A673 (cell line): ENCODE measurements at regions not wholly inside any gene's neighbourhood (a gene's known extent, or its start where the extent isn't known, plus 50 kb on each side); places are given as distances from the start of the nearest gene placed in this dataset.

Source experiments
- EZH2 ChIP-seq: fragments of 200-600 bp; sonication (generic); IDR thresholded peaks from 2 replicates; pipeline ENCODE4 v1.6.1; 2017; ENCODE audit warnings: borderline replicate concordance, low read depth, mild to moderate bottlenecking, mixed read lengths, antibody characterized with exemption, low read length; ENCODE audit not compliant: poor library complexity, severe bottlenecking
- TF ChIP-seq, protein P1 (sequence below): fragments of 300-800, 200-600 bp; sonication (generic); conservative IDR thresholded peaks from 2 replicates; pipeline ENCODE4 v1.5.1; 2017; ENCODE audit warnings: low read depth, mild to moderate bottlenecking, antibody characterized with exemption, low read length, moderate library complexity, mixed read lengths

GRCh38 chr12:111308473-111308872 lies 60.4 kb downstream of the PHETA1 start:
- TF ChIP-seq, protein P1, sequence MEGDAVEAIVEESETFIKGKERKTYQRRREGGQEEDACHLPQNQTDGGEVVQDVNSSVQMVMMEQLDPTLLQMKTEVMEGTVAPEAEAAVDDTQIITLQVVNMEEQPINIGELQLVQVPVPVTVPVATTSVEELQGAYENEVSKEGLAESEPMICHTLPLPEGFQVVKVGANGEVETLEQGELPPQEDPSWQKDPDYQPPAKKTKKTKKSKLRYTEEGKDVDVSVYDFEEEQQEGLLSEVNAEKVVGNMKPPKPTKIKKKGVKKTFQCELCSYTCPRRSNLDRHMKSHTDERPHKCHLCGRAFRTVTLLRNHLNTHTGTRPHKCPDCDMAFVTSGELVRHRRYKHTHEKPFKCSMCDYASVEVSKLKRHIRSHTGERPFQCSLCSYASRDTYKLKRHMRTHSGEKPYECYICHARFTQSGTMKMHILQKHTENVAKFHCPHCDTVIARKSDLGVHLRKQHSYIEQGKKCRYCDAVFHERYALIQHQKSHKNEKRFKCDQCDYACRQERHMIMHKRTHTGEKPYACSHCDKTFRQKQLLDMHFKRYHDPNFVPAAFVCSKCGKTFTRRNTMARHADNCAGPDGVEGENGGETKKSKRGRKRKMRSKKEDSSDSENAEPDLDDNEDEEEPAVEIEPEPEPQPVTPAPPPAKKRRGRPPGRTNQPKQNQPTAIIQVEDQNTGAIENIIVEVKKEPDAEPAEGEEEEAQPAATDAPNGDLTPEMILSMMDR = no peak
- TF ChIP-seq EZH2 = no peak
